Endothelial cell of umbilical vein (primary cell): ENCODE measurements at regions not wholly inside any gene's neighbourhood (a gene's known extent, or its start where the extent isn't known, plus 50 kb on each side); places are given as distances from the start of the nearest gene placed in this dataset.

Source experiments
- BruUV-seq: library from RNA; stranded (reverse); fragments of 400-500 nt; replicated peaks from 2 replicates; lab custom pipeline; 2021; lab: Mats Ljungman, UMichigan
- CTCF ChIA-PET: fragments of 300-600, 350-600 bp; sonication (Branson Sonifier 250); formaldehyde crosslinking; loops from one replicate; lab custom pipeline; 2021; ENCODE audit warnings: antibody characterized with exemption, inconsistent platforms; lab: Charles Lee
- POLR2A ChIA-PET: fragments of 300-600, 350-600 bp; sonication (Branson Sonifier 250); formaldehyde crosslinking; loops from one replicate; lab custom pipeline; 2021; ENCODE audit warnings: antibody characterized with exemption, inconsistent platforms; lab: Charles Lee
- DNase-seq: peaks from one replicate; pipeline ENCODE4 v3.0.0-alpha.2; 2011; ENCODE audit warnings: low read depth, low spot score
- FAIRE-seq: peaks from 2 replicates; lab custom pipeline; 2011; peaks lifted over from hg19 to GRCh38; lab: Jason Lieb, UNC
- H2AFZ ChIP-seq: 2 replicates; pipeline ENCODE4 v1.6.0; 2012; ENCODE audit warnings: low read depth, low read length, control low read depth, inconsistent platforms
- H3K27ac ChIP-seq: 2 replicates; pipeline ENCODE4 v1.5.1; 2011; ENCODE audit warnings: low read depth, mild to moderate bottlenecking, control low read depth, low read length, moderate library complexity; ENCODE audit not compliant: insufficient read depth
- H3K27me3 ChIP-seq, 2 experiments: 2 replicates each; pipeline versions ENCODE4 v1.6.0 to v1.6.1; 2011; ENCODE audit warnings: low read length in 2 of 2, mixed read lengths in 1 of 2; ENCODE audit not compliant: control insufficient read depth in 2 of 2, insufficient read depth in 2 of 2
- H3K36me3 ChIP-seq, 2 experiments: 2 replicates in 1 of 2; 3 replicates in 1 of 2; pipeline ENCODE4 v1.5.1; 2011; ENCODE audit warnings: low read length in 2 of 2, mild to moderate bottlenecking in 1 of 2, moderate library complexity in 1 of 2; ENCODE audit not compliant: control insufficient read depth in 2 of 2, insufficient read depth in 2 of 2; ENCODE audit errors: extremely low read depth in 1 of 2
- H3K4me1 ChIP-seq: 3 replicates; pipeline ENCODE4 v1.5.1; 2011; ENCODE audit warnings: mild to moderate bottlenecking, low read length; ENCODE audit not compliant: control insufficient read depth, insufficient read depth; ENCODE audit errors: extremely low read depth
- H3K4me2 ChIP-seq: 2 replicates; pipeline ENCODE4 v1.6.1; 2011; ENCODE audit warnings: low read length, control low read depth, mixed read lengths; ENCODE audit not compliant: insufficient read depth
- H3K4me3 ChIP-seq, 3 experiments: fragments of 200-600 bp in 1 of 3; sonication (generic), shearing (Covaris generic) in 1 of 3; replicated peaks in 1 of 3; 2 replicates each; pipeline ENCODE4 v1.5.1; 2011 to 2016; ENCODE audit warnings: control low read depth in 3 of 3, low read length in 3 of 3, mild to moderate bottlenecking in 2 of 3, inconsistent platforms in 1 of 3, low read depth in 1 of 3, moderate library complexity in 1 of 3; ENCODE audit not compliant: insufficient read depth in 1 of 3
- H3K79me2 ChIP-seq: 2 replicates; pipeline ENCODE4 v1.6.0; 2012; ENCODE audit warnings: low read length, inconsistent platforms; ENCODE audit not compliant: control insufficient read depth, insufficient read depth
- H3K9ac ChIP-seq: replicated peaks from 2 replicates; pipeline ENCODE3; 2011; ENCODE audit warnings: low read length, control low read depth; ENCODE audit not compliant: insufficient read depth; ENCODE audit errors: extremely low read depth
- H3K9me1 ChIP-seq: replicated peaks from 3 replicates; pipeline ENCODE4 v1.6.0; 2011; ENCODE audit warnings: mild to moderate bottlenecking, low read length; ENCODE audit not compliant: control insufficient read depth, insufficient read depth; ENCODE audit errors: extremely low read depth
- H3K9me3 ChIP-seq: replicated peaks from 2 replicates; pipeline ENCODE4 v1.5.1; 2012; ENCODE audit warnings: low read length, inconsistent platforms; ENCODE audit not compliant: control insufficient read depth, insufficient read depth
- H4K20me1 ChIP-seq: replicated peaks from 2 replicates; pipeline ENCODE3; 2011; ENCODE audit warnings: mild to moderate bottlenecking, low read length; ENCODE audit not compliant: control insufficient read depth, insufficient read depth; ENCODE audit errors: extremely low read depth
- EZH2 ChIP-seq: IDR thresholded peaks from 2 replicates; pipeline ENCODE4 v1.6.1; 2012; ENCODE audit warnings: borderline replicate concordance, low read depth, mild to moderate bottlenecking, moderate library complexity, low read length, inconsistent platforms; ENCODE audit not compliant: severe bottlenecking
- FOS ChIP-seq: IDR thresholded peaks from 2 replicates; pipeline ENCODE4 v1.6.1; 2011; ENCODE audit warnings: mild to moderate bottlenecking, low read length, moderate library complexity, borderline replicate concordance; ENCODE audit not compliant: insufficient read depth
- GATA2 ChIP-seq: IDR thresholded peaks from 2 replicates; pipeline ENCODE4 v1.7.0; 2011; ENCODE audit warnings: low read depth, mild to moderate bottlenecking, moderate library complexity, mixed read lengths, low read length; ENCODE audit not compliant: insufficient read length, insufficient read depth
- JUN ChIP-seq: IDR thresholded peaks from 2 replicates; pipeline ENCODE4 v1.6.1; 2011; ENCODE audit warnings: borderline replicate concordance, low read depth; ENCODE audit not compliant: insufficient read length, insufficient read depth
- MYC ChIP-seq: IDR thresholded peaks from one replicate; pipeline ENCODE4 v1.6.1; 2011; ENCODE audit warnings: mild to moderate bottlenecking, low read depth, low read length
- POLR2A ChIP-seq: IDR thresholded peaks from 2 replicates; pipeline ENCODE4 v1.6.1; 2012; ENCODE audit warnings: low read depth, mild to moderate bottlenecking, control low read depth, low read length
- POLR2AphosphoS5 ChIP-seq: IDR thresholded peaks from 2 replicates; pipeline ENCODE4 v1.6.1; 2012; ENCODE audit warnings: low read depth, mild to moderate bottlenecking, control low read depth, low read length, moderate library complexity; ENCODE audit not compliant: insufficient read depth
- dilution Hi-C: fragments of 300-500 bp; cut with MboI; formaldehyde crosslinking; loops from one replicate; pipeline ENCODE4 v1.15.0; 2019; ENCODE audit warnings: low sequenced_read_pairs; ENCODE audit not compliant: extremely low pct_ligation_motif_present
- intact Hi-C: fragments of 100-400 bp; cut with micrococcal nuclease; formaldehyde crosslinking; loops from one replicate; pipeline ENCODE4 v1.10.0; 2022
- TF ChIP-seq, protein P1 (sequence below): IDR thresholded peaks from 2 replicates; pipeline ENCODE4 v1.6.1; 2011; ENCODE audit not compliant: insufficient read depth, insufficient read length
- TF ChIP-seq, protein P2 (sequence below), 2 donors: IDR thresholded peaks; 1 replicate in 1 of 2; 2 replicates in 1 of 2; pipeline ENCODE4 v1.5.1; 2011; ENCODE audit warnings: low read length in 2 of 2, mild to moderate bottlenecking in 2 of 2, moderate library complexity in 2 of 2, control low read depth in 1 of 2, inconsistent platforms in 1 of 2, low read depth in 1 of 2; ENCODE audit not compliant: insufficient read depth in 1 of 2; ENCODE audit errors: extremely low read depth in 1 of 2

DNA sequence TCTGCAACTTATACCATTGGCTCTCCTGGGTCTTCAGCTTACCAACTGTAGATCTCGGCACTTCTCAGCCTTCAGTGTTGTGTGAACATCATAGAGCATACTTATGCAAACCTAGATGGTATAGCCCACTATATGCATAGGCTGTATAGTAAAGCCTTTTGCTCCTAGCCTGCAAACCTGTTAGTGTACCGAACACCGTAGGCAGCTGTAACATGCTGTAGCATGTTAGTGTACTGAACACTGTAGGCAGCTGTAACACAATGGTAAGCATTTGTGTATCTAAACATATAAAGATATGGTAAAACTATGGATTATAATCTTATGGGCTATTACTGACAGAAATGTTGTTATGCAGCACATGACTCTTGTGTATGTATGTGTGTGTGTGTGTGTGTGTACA is 256.9 kb downstream of the WDR11 start:
- Histone ChIP-seq H3K27ac (no peak overlapping the region), H3K9ac (no peak overlapping the region), H3K4me1 (no peaks in the 10 kb centered on the region), H3K27me3 (no peaks in the 10 kb centered on the region), H3K4me3 (no peak overlapping the region), H3K36me3 (no peaks in the 10 kb centered on the region), H3K9me1 (no peaks in the 10 kb centered on the region), H4K20me1 (no peaks in the 10 kb centered on the region), H2AFZ (no peak overlapping the region), H3K79me2 (no peaks in the 10 kb centered on the region), H3K4me2 (no peak overlapping the region), H3K9me3 (no peaks in the 10 kb centered on the region)
- BruUV-seq, result no TSS peak
- TF ChIP-seq GATA2 (no peak), POLR2A (no peak), EZH2 (no peak), FOS (no peak), POLR2AphosphoS5 (no peak), JUN (no peak), MYC (no peak)
- TF ChIP-seq, protein P1, sequence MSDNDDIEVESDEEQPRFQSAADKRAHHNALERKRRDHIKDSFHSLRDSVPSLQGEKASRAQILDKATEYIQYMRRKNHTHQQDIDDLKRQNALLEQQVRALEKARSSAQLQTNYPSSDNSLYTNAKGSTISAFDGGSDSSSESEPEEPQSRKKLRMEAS, result no peak
- TF ChIP-seq, protein P2, sequence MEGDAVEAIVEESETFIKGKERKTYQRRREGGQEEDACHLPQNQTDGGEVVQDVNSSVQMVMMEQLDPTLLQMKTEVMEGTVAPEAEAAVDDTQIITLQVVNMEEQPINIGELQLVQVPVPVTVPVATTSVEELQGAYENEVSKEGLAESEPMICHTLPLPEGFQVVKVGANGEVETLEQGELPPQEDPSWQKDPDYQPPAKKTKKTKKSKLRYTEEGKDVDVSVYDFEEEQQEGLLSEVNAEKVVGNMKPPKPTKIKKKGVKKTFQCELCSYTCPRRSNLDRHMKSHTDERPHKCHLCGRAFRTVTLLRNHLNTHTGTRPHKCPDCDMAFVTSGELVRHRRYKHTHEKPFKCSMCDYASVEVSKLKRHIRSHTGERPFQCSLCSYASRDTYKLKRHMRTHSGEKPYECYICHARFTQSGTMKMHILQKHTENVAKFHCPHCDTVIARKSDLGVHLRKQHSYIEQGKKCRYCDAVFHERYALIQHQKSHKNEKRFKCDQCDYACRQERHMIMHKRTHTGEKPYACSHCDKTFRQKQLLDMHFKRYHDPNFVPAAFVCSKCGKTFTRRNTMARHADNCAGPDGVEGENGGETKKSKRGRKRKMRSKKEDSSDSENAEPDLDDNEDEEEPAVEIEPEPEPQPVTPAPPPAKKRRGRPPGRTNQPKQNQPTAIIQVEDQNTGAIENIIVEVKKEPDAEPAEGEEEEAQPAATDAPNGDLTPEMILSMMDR (IDR thresholded peaks at IDR 0.05; ENCODE audit: extremely low read depth in 1 of 2, insufficient read depth in 1 of 2, low read depth in 1 of 2, low read length in 2 of 2), result no peak
- ChIA-PET CTCF (no interaction called here), POLR2A (no interaction called here)
- FAIRE-seq (no peak), DNase-seq (no peak)
- dilution Hi-C loops (no loop called here), intact Hi-C loops (no loop called here)
